Activated T-cell treated with anti-CD3 and anti-CD28 coated beads, Interleukin-2, amount 50 U/mL, for 4 hours (primary cell): ENCODE measurements at regions not wholly inside any gene's neighbourhood (a gene's known extent, or its start where the extent isn't known, plus 50 kb on each side); places are given as distances from the start of the nearest gene placed in this dataset.

Experiments used
- ATAC-seq, 2 donors: fragments of 200-7000 bp; cut with Tn5 transposase; one replicate each; pipeline ENCODE4 v1.10.0; 2021
- DNase-seq: peaks from one replicate; pipeline ENCODE4 v3.0.0-alpha.2; 2020
- H3K27me3 Mint-ChIP-seq: one replicate; pipeline ENCODE4 v1.8.0; 2021; ENCODE audit warnings: low read depth, mixed read lengths
- H3K36me3 Mint-ChIP-seq: one replicate; pipeline ENCODE4 v1.8.0; 2022; ENCODE audit warnings: mixed read lengths; ENCODE audit not compliant: insufficient read depth
- H3K4me1 Mint-ChIP-seq: one replicate; pipeline ENCODE4 v1.8.0; 2021; ENCODE audit warnings: low read depth, mixed read lengths
- H3K4me3 Mint-ChIP-seq: one replicate; pipeline ENCODE4 v1.8.0; 2021; ENCODE audit warnings: mild to moderate bottlenecking, moderate library complexity, mixed read lengths
- H3K9me3 Mint-ChIP-seq: one replicate; pipeline ENCODE4 v1.8.0; 2021; ENCODE audit warnings: mixed read lengths

GRCh38 chrX:9162698-9163097 is 128.8 kb upstream of the FAM9B start:
- DNase-seq (no peak), ATAC-seq (no peak)
- peaks cover 39% of the 10 kb centered on the region for H3K4me1 Mint-ChIP-seq
- H3K27me3 Mint-ChIP-seq, result no peaks in the 10 kb centered on the region
- H3K36me3 Mint-ChIP-seq, result no peaks in the 10 kb centered on the region
- H3K9me3 Mint-ChIP-seq, result no peaks in the 10 kb centered on the region
- H3K4me3 Mint-ChIP-seq, result no peak overlapping the region

GRCh38 chrX:9163214-9163709 is 129.3 kb upstream of the FAM9B start:
- H3K27me3 Mint-ChIP-seq, result no peaks in the 10 kb centered on the region
- DNase-seq, result no peak
- H3K36me3 Mint-ChIP-seq, result no peaks in the 10 kb centered on the region
- no peak overlapping the region for H3K4me3 Mint-ChIP-seq
- ATAC-seq, result no peak
- H3K9me3 Mint-ChIP-seq, result no peaks in the 10 kb centered on the region
- peaks cover 39% of the 10 kb centered on the region for H3K4me1 Mint-ChIP-seq

- ATAC-seq, result peak in 1 of 2 donors; percentile 9
- Mint-ChIP-seq H3K36me3 (no peaks in the 10 kb centered on the region), H3K9me3 (no peaks in the 10 kb centered on the region), H3K4me3 (no peak overlapping the region), H3K27me3 (no peaks in the 10 kb centered on the region), H3K4me1 (peaks cover 40% of the 10 kb centered on the region)
- no peak for DNase-seq
These were observed 130.2 kb upstream of the FAM9B start for GRCh38 chrX:9164086-9164485.

- Mint-ChIP-seq H3K9me3 (no peaks in the 10 kb centered on the region), H3K36me3 (no peaks in the 10 kb centered on the region), H3K27me3 (no peaks in the 10 kb centered on the region), H3K4me1 (peaks cover 40% of the 10 kb centered on the region), H3K4me3 (no peak overlapping the region)
- DNase-seq (no peak), ATAC-seq (peak; percentile 19 to 26)
These were observed 130.9 kb upstream of the FAM9B start for GRCh38 chrX:9164533-9165426.

- H3K9me3 Mint-ChIP-seq, result no peaks in the 10 kb centered on the region
- ATAC-seq (no peak), DNase-seq (no peak)
- no peaks in the 10 kb centered on the region for H3K27me3 Mint-ChIP-seq
- no peak overlapping the region for H3K4me3 Mint-ChIP-seq
- H3K36me3 Mint-ChIP-seq, result no peaks in the 10 kb centered on the region
- peaks cover 32% of the 10 kb centered on the region for H3K4me1 Mint-ChIP-seq
These were observed 132.6 kb upstream of the FAM9B start for GRCh38 chrX:9166584-9166944.

- ATAC-seq (no peak), DNase-seq (no peak)
- no peak overlapping the region for H3K4me3 Mint-ChIP-seq
- H3K4me1 Mint-ChIP-seq, result peaks cover 1% of the 10 kb centered on the region
- H3K36me3 Mint-ChIP-seq, result no peaks in the 10 kb centered on the region
- no peaks in the 10 kb centered on the region for H3K9me3 Mint-ChIP-seq
- H3K27me3 Mint-ChIP-seq, result no peaks in the 10 kb centered on the region
These were observed 138.0 kb upstream of the FAM9B start for GRCh38 chrX:9171841-9172463.

- H3K36me3 Mint-ChIP-seq, result no peaks in the 10 kb centered on the region
- no peaks in the 10 kb centered on the region for H3K27me3 Mint-ChIP-seq
- H3K9me3 Mint-ChIP-seq, result no peaks in the 10 kb centered on the region
- no peak overlapping the region for H3K4me3 Mint-ChIP-seq
- H3K4me1 Mint-ChIP-seq, result peaks cover 1% of the 10 kb centered on the region
- ATAC-seq (no peak), DNase-seq (no peak)
These were observed 138.5 kb upstream of the FAM9B start for GRCh38 chrX:9172464-9172850.

GRCh38 chrX:9180623-9181022 is 146.7 kb upstream of the FAM9B start:
- Mint-ChIP-seq H3K36me3 (no peaks in the 10 kb centered on the region), H3K9me3 (no peaks in the 10 kb centered on the region), H3K27me3 (no peaks in the 10 kb centered on the region), H3K4me1 (no peaks in the 10 kb centered on the region), H3K4me3 (no peak overlapping the region)
- ATAC-seq (no peak), DNase-seq (no peak)

- Mint-ChIP-seq H3K27me3 (no peaks in the 10 kb centered on the region), H3K9me3 (no peaks in the 10 kb centered on the region), H3K4me1 (no peaks in the 10 kb centered on the region), H3K36me3 (no peaks in the 10 kb centered on the region), H3K4me3 (no peak overlapping the region)
- ATAC-seq (no peak), DNase-seq (no peak)
These were observed 148.1 kb upstream of the FAM9B start for GRCh38 chrX:9182041-9182440.

GRCh38 chrX:9183481-9183880 is 149.6 kb upstream of the FAM9B start:
- H3K4me3 Mint-ChIP-seq, result no peak overlapping the region
- H3K36me3 Mint-ChIP-seq, result no peaks in the 10 kb centered on the region
- H3K9me3 Mint-ChIP-seq, result no peaks in the 10 kb centered on the region
- DNase-seq (no peak), ATAC-seq (no peak)
- H3K4me1 Mint-ChIP-seq, result no peaks in the 10 kb centered on the region
- no peaks in the 10 kb centered on the region for H3K27me3 Mint-ChIP-seq

- no peak overlapping the region for H3K4me3 Mint-ChIP-seq
- no peak for ATAC-seq
- H3K27me3 Mint-ChIP-seq, result no peaks in the 10 kb centered on the region
- DNase-seq, result no peak
- H3K36me3 Mint-ChIP-seq, result no peaks in the 10 kb centered on the region
- no peaks in the 10 kb centered on the region for H3K4me1 Mint-ChIP-seq
- H3K9me3 Mint-ChIP-seq, result no peaks in the 10 kb centered on the region
These were observed 150.3 kb upstream of the FAM9B start for GRCh38 chrX:9184211-9184610.

- Mint-ChIP-seq H3K4me3 (no peak overlapping the region), H3K9me3 (no peaks in the 10 kb centered on the region), H3K36me3 (no peaks in the 10 kb centered on the region), H3K27me3 (no peaks in the 10 kb centered on the region), H3K4me1 (no peaks in the 10 kb centered on the region)
- DNase-seq, result no peak
- no peak for ATAC-seq
These were observed 154.2 kb upstream of the FAM9B start for GRCh38 chrX:9188117-9188516.

GRCh38 chrX:9189286-9189685 is 155.4 kb upstream of the FAM9B start:
- Mint-ChIP-seq H3K9me3 (no peaks in the 10 kb centered on the region), H3K4me1 (no peaks in the 10 kb centered on the region), H3K4me3 (no peak overlapping the region), H3K27me3 (no peaks in the 10 kb centered on the region), H3K36me3 (no peaks in the 10 kb centered on the region)
- DNase-seq (no peak), ATAC-seq (no peak)

- DNase-seq, result no peak
- H3K9me3 Mint-ChIP-seq, result no peaks in the 10 kb centered on the region
- no peak for ATAC-seq
- H3K36me3 Mint-ChIP-seq, result no peaks in the 10 kb centered on the region
- H3K27me3 Mint-ChIP-seq, result no peaks in the 10 kb centered on the region
- H3K4me3 Mint-ChIP-seq, result no peak overlapping the region
- H3K4me1 Mint-ChIP-seq, result peaks cover 3% of the 10 kb centered on the region
These were observed 157.5 kb upstream of the FAM9B start for GRCh38 chrX:9191392-9191791.
